H1 (cell line): ENCODE measurements at regions not wholly inside any gene's neighbourhood (a gene's known extent, or its start where the extent isn't known, plus 50 kb on each side); places are given as distances from the start of the nearest gene placed in this dataset.

ENCODE experiments used
- CTCF ChIA-PET: fragments of 300-600 bp; sonication (Branson Sonifier 250); formaldehyde crosslinking; loops from one replicate; lab custom pipeline; 2021; ENCODE audit not compliant: partially characterized antibody; lab: Charles Lee
- POLR2A ChIA-PET: fragments of 300-600 bp; sonication (Branson Sonifier 250); formaldehyde crosslinking; loops from one replicate; lab custom pipeline; 2021; ENCODE audit warnings: inconsistent platforms; ENCODE audit not compliant: partially characterized antibody; lab: Charles Lee
- DNase-seq, 2 experiments: peaks; one replicate each; pipeline versions ENCODE4 v3.0.0 to v3.0.0-alpha.2; 2010 to 2022; ENCODE audit warnings: low spot score in 2 of 2, low read depth in 1 of 2, mixed read lengths in 1 of 2
- FAIRE-seq: peaks from 2 replicates; lab custom pipeline; 2011; peaks lifted over from hg19 to GRCh38; lab: Jason Lieb, UNC
- H2AFZ ChIP-seq: 2 replicates; pipeline ENCODE4 v1.8.1; 2012; ENCODE audit warnings: low read length, inconsistent platforms
- H2AK5ac ChIP-seq: 2 replicates; pipeline ENCODE4 v1.6.1; 2013; ENCODE audit warnings: low read depth, low read length
- H2BK120ac ChIP-seq: replicated peaks from 2 replicates; pipeline ENCODE3; 2013; ENCODE audit warnings: low read depth, low read length, inconsistent platforms
- H2BK12ac ChIP-seq: 2 replicates; pipeline ENCODE4 v1.6.1; 2013; ENCODE audit warnings: low read depth, low read length
- H2BK15ac ChIP-seq: 2 replicates; pipeline ENCODE4 v1.6.1; 2013; ENCODE audit warnings: low read length
- H2BK20ac ChIP-seq: 2 replicates; pipeline ENCODE4 v1.6.1; 2013; ENCODE audit warnings: low read length
- H2BK5ac ChIP-seq: 2 replicates; pipeline ENCODE4 v1.6.1; 2013; ENCODE audit warnings: low read depth, low read length
- H3K14ac ChIP-seq: 2 replicates; pipeline ENCODE4 v1.6.1; 2013; ENCODE audit warnings: inconsistent platforms; ENCODE audit not compliant: insufficient read length
- H3K18ac ChIP-seq: 2 replicates; pipeline ENCODE4 v1.6.1; 2013; ENCODE audit warnings: low read length; ENCODE audit errors: extremely low read depth
- H3K23ac ChIP-seq: 2 replicates; pipeline ENCODE4 v1.6.1; 2013; ENCODE audit warnings: inconsistent platforms; ENCODE audit not compliant: insufficient read length
- H3K23me2 ChIP-seq: 2 replicates; pipeline ENCODE4 v1.6.1; 2013; ENCODE audit warnings: low read depth, low read length
- H3K27ac ChIP-seq: 2 replicates; pipeline ENCODE4 v1.6.1; 2011; ENCODE audit warnings: low read depth, low read length, inconsistent platforms
- H3K27me3 ChIP-seq, 4 experiments: replicated peaks in 1 of 4; 1 replicate in 1 of 4; 2 replicates in 3 of 4; pipeline versions ENCODE4 v1.6.1 to v1.8.1; 2011 to 2013; ENCODE audit warnings: low read length in 3 of 4, mild to moderate bottlenecking in 3 of 4, inconsistent platforms in 2 of 4, mixed read lengths in 2 of 4, moderate library complexity in 1 of 4; ENCODE audit not compliant: control insufficient read depth in 3 of 4, insufficient read depth in 3 of 4; ENCODE audit errors: extremely low read depth in 1 of 4
- H3K36me3 ChIP-seq, 4 experiments: 2 replicates each; pipeline versions ENCODE4 v1.6.1 to v1.8.1; 2011 to 2013; ENCODE audit warnings: mild to moderate bottlenecking in 4 of 4, low read length in 3 of 4, moderate library complexity in 2 of 4, control low read depth in 1 of 4, inconsistent platforms in 1 of 4; ENCODE audit not compliant: insufficient read depth in 4 of 4, control insufficient read depth in 2 of 4
- H3K4ac ChIP-seq: replicated peaks from 2 replicates; pipeline ENCODE3; 2013; ENCODE audit warnings: low read length, low read depth, mixed read lengths, inconsistent platforms; ENCODE audit not compliant: insufficient read length
- H3K4me1 ChIP-seq, 4 experiments: replicated peaks in 1 of 4; 1 replicate in 1 of 4; 2 replicates in 3 of 4; pipeline versions ENCODE4 v1.6.1 to v1.8.1; 2011 to 2013; ENCODE audit warnings: low read length in 3 of 4, inconsistent platforms in 2 of 4, mixed read lengths in 1 of 4; ENCODE audit not compliant: insufficient read depth in 4 of 4, control insufficient read depth in 3 of 4
- H3K4me2 ChIP-seq, 2 experiments: 2 replicates each; pipeline versions ENCODE4 v1.6.1 to v1.8.1; 2011 to 2013; ENCODE audit warnings: low read depth in 2 of 2, low read length in 2 of 2, control low read depth in 1 of 2, inconsistent platforms in 1 of 2, mild to moderate bottlenecking in 1 of 2; ENCODE audit not compliant: insufficient read depth in 1 of 2
- H3K4me3 ChIP-seq, 4 experiments: fragments of 200-600, 300-600 bp in 1 of 4; sonication (generic), shearing (Covaris generic), sonication (Bioruptor Twin) in 1 of 4; 2 replicates each; pipeline versions ENCODE4 v1.5.1 to v1.8.1; 2011 to 2016; ENCODE audit warnings: low read length in 4 of 4, low read depth in 3 of 4, control low read depth in 2 of 4, inconsistent platforms in 2 of 4, mild to moderate bottlenecking in 2 of 4, mixed read lengths in 1 of 4, moderate library complexity in 1 of 4; ENCODE audit not compliant: insufficient read depth in 2 of 4; ENCODE audit errors: extremely low read depth in 1 of 4
- H3K56ac ChIP-seq: replicated peaks from 2 replicates; pipeline ENCODE3; 2013; ENCODE audit warnings: low read depth, mild to moderate bottlenecking, mixed read lengths, low read length, inconsistent platforms; ENCODE audit not compliant: insufficient read length
- H3K79me1 ChIP-seq: 2 replicates; pipeline ENCODE4 v1.6.1; 2013; ENCODE audit warnings: low read depth, low read length, control low read depth
- H3K79me2 ChIP-seq, 2 experiments: 2 replicates each; pipeline versions ENCODE4 v1.6.1 to v1.8.1; 2012 to 2013; ENCODE audit warnings: low read length in 2 of 2, mild to moderate bottlenecking in 2 of 2, inconsistent platforms in 1 of 2; ENCODE audit not compliant: insufficient read depth in 2 of 2, control insufficient read depth in 1 of 2
- H3K9ac ChIP-seq, 4 experiments: replicated peaks in 1 of 4; 1 replicate in 1 of 4; 2 replicates in 3 of 4; pipeline versions ENCODE4 v1.6.1 to v1.8.1; 2011 to 2013; ENCODE audit warnings: low read depth in 3 of 4, low read length in 3 of 4, control low read depth in 2 of 4, mild to moderate bottlenecking in 2 of 4, moderate library complexity in 2 of 4, inconsistent platforms in 1 of 4; ENCODE audit errors: extremely low read depth in 1 of 4
- H3K9me3 ChIP-seq, 2 experiments: 2 replicates each; pipeline versions ENCODE4 v1.6.1 to v1.8.1; 2012 to 2013; ENCODE audit warnings: mild to moderate bottlenecking in 2 of 2, moderate library complexity in 2 of 2, control low read depth in 1 of 2, inconsistent platforms in 1 of 2, low read depth in 1 of 2, low read length in 1 of 2, mixed read lengths in 1 of 2; ENCODE audit not compliant: insufficient read depth in 2 of 2
- H4K20me1 ChIP-seq, 2 experiments: replicated peaks in 1 of 2; 2 replicates each; pipeline versions ENCODE3 to v1.8.1; 2011 to 2013; ENCODE audit warnings: inconsistent platforms in 2 of 2, low read length in 2 of 2, mild to moderate bottlenecking in 1 of 2; ENCODE audit not compliant: insufficient read depth in 2 of 2, control insufficient read depth in 1 of 2
- H4K5ac ChIP-seq: 2 replicates; pipeline ENCODE4 v1.6.1; 2013; ENCODE audit warnings: low read length, low read depth, mixed read lengths, inconsistent platforms; ENCODE audit not compliant: insufficient read length
- H4K8ac ChIP-seq: 2 replicates; pipeline ENCODE4 v1.8.0; 2013; ENCODE audit warnings: mild to moderate bottlenecking, moderate library complexity, low read length, inconsistent platforms; ENCODE audit not compliant: insufficient read depth; ENCODE audit errors: extremely low read depth
- H4K91ac ChIP-seq: replicated peaks from 2 replicates; pipeline ENCODE3; 2013; ENCODE audit warnings: low read length, mixed read lengths, inconsistent platforms; ENCODE audit not compliant: insufficient read length
- BRCA1 ChIP-seq: IDR thresholded peaks from 2 replicates; pipeline ENCODE4 v1.6.1; 2012; ENCODE audit warnings: low read depth, low read length, improper control_type of control experiment
- CBX8 ChIP-seq: fragments of 300-800, 300-1000 bp; sonication (generic); IDR thresholded peaks from 2 replicates; pipeline ENCODE4 v1.7.1; 2016; ENCODE audit warnings: low read depth, low read length, borderline replicate concordance
- CEBPB ChIP-seq: IDR thresholded peaks from 2 replicates; pipeline ENCODE4 v1.6.1; 2012; ENCODE audit warnings: low read depth, low read length
- CHD2 ChIP-seq: IDR thresholded peaks from 2 replicates; pipeline ENCODE4 v1.6.1; 2012; ENCODE audit warnings: low read length, improper control_type of control experiment
- EGR1 ChIP-seq: IDR thresholded peaks from 2 replicates; pipeline ENCODE4 v1.6.1; 2011; ENCODE audit warnings: low read depth, low read length, borderline replicate concordance
- HDAC2 ChIP-seq, 2 experiments: fragments of 300-600 bp in 1 of 2; sonication (generic) in 1 of 2; IDR thresholded peaks; 2 replicates each; pipeline ENCODE4 v1.6.1; 2011 to 2012; ENCODE audit warnings: low read depth in 2 of 2, low read length in 2 of 2, mild to moderate bottlenecking in 2 of 2, moderate library complexity in 2 of 2, borderline replicate concordance in 1 of 2, inconsistent platforms in 1 of 2
- JUN ChIP-seq: IDR thresholded peaks from 2 replicates; pipeline ENCODE4 v1.6.1; 2011; ENCODE audit warnings: low read depth, mild to moderate bottlenecking, improper control_type of control experiment, low read length
- JUND ChIP-seq: IDR thresholded peaks from 2 replicates; pipeline ENCODE4 v1.6.1; 2011; ENCODE audit warnings: mild to moderate bottlenecking, improper control_type of control experiment, low read length
- MAX ChIP-seq: IDR thresholded peaks from 2 replicates; pipeline ENCODE4 v1.6.1; 2012; ENCODE audit warnings: inconsistent platforms
- PHF8 ChIP-seq: fragments of 200-600 bp; sonication (generic); conservative IDR thresholded peaks from 2 replicates; pipeline ENCODE4 v1.7.1; 2012; ENCODE audit warnings: low read depth, mild to moderate bottlenecking, inconsistent platforms, low read length, moderate library complexity
- SIN3A ChIP-seq, 2 experiments: IDR thresholded peaks in 1 of 2; conservative IDR thresholded peaks in 1 of 2; 2 replicates each; pipeline ENCODE4 v1.6.1; 2011 to 2012; ENCODE audit warnings: low read length in 2 of 2, improper control_type of control experiment in 1 of 2, low read depth in 1 of 2, mild to moderate bottlenecking in 1 of 2
- SIRT6 ChIP-seq: IDR thresholded peaks from one replicate; pipeline ENCODE4 v1.7.1; 2012; ENCODE audit warnings: low read length, inconsistent platforms
- SIX5 ChIP-seq: IDR thresholded peaks from 2 replicates; pipeline ENCODE4 v1.6.1; 2011; ENCODE audit warnings: mild to moderate bottlenecking, low read depth, low read length
- WGBS, 2 experiments: shearing (Covaris generic) in 1 of 2; methylation state at CpG; one replicate each; pipeline versions ENCODE4 v1.1.6 to v1.1.7; 2013 to 2015; ENCODE audit warnings: low lambda C conversion rate in 2 of 2, mixed read lengths in 2 of 2, inconsistent platforms in 1 of 2, low coverage in 1 of 2, missing lambda C conversion rate in 1 of 2; ENCODE audit not compliant: insufficient replicate concordance in 2 of 2, insufficient coverage in 1 of 2, insufficient read length in 1 of 2; ENCODE audit errors: extremely low coverage in 1 of 2, missing lambda C conversion rate in 1 of 2; 5-methylcytosine and 5-hydroxymethylcytosine counted together

- no peak overlapping the region for H3K9ac ChIP-seq
- no peaks in the 10 kb centered on the region for H3K9me3 ChIP-seq
- no peak overlapping the region for H4K8ac ChIP-seq
- H2BK120ac ChIP-seq: no peak overlapping the region
- no peak overlapping the region for H2AK5ac ChIP-seq
- H3K23me2 ChIP-seq: no peaks in the 10 kb centered on the region
- H4K91ac ChIP-seq: no peak overlapping the region
- H2BK12ac ChIP-seq: no peak overlapping the region
- H3K27ac ChIP-seq: no peak overlapping the region
- no peak overlapping the region for H3K4me3 ChIP-seq
- DNase-seq: no peak
- H3K79me2 ChIP-seq: no peaks in the 10 kb centered on the region
- no peaks in the 10 kb centered on the region for H3K36me3 ChIP-seq
- no peak for FAIRE-seq
- no peak overlapping the region for H3K23ac ChIP-seq
- no peak overlapping the region for H3K14ac ChIP-seq
- H3K4me2 ChIP-seq: no peak overlapping the region
- H3K27me3 ChIP-seq: no peaks in the 10 kb centered on the region
- H3K4me1 ChIP-seq: peaks cover 0 to 3% (median 0%) of the 10 kb centered on the region in 4 experiments; a peak in 3 of 7 replicates
- no peaks in the 10 kb centered on the region for H3K79me1 ChIP-seq
- no peaks in the 10 kb centered on the region for H4K20me1 ChIP-seq
- CTCF ChIA-PET: interaction anchor here (1.3 to 4.7 kb wide), 3 partner anchors 10 to 46 kb away, joined by 4 to 22 read pairs (median 4); no protein-coding TSS in a partner anchor
- H3K56ac ChIP-seq: no peak overlapping the region
- WGBS, 2 experiments: 88% methylated on average over 3 of the region's 3 CpGs; no CpG with 5 or more reads in 1 of the 2 experiments
- TF ChIP-seq CEBPB: no peak
- no peak for TF ChIP-seq SIX5
- no peak for TF ChIP-seq BRCA1
- TF ChIP-seq EGR1: no peak
- no peak for TF ChIP-seq PHF8
- TF ChIP-seq CHD2: no peak
- TF ChIP-seq SIRT6: no peak
- TF ChIP-seq JUND: no peak
- TF ChIP-seq SIN3A (conservative IDR thresholded peaks at IDR 0.05 in 1 of 2, IDR thresholded peaks at IDR 0.05 in 1 of 2; ENCODE audit: low read depth in 1 of 2, low read length in 2 of 2): no peak
- TF ChIP-seq JUN: no peak
- TF ChIP-seq CBX8: no peak
- no peak for TF ChIP-seq MAX
- no peak for TF ChIP-seq HDAC2 (IDR thresholded peaks at IDR 0.05; ENCODE audit: borderline replicate concordance in 1 of 2, low read depth in 2 of 2, low read length in 2 of 2)
- no peak overlapping the region for H3K4ac ChIP-seq
- no peak overlapping the region for H2BK5ac ChIP-seq
- POLR2A ChIA-PET: interaction anchor here (0.5 kb wide), 1 partner anchor 314 kb away, joined by 3 read pairs; no protein-coding TSS in a partner anchor
- no peak overlapping the region for H2AFZ ChIP-seq
- no peak overlapping the region for H3K18ac ChIP-seq
- no peak overlapping the region for H2BK20ac ChIP-seq
- no peak overlapping the region for H4K5ac ChIP-seq
- no peak overlapping the region for H2BK15ac ChIP-seq
Observed at GRCh38 chr1:244226435-244226834, 175.4 kb downstream of the ZBTB18 start.
